KBM-7 (cell line): ENCODE measurements at regions not wholly inside any gene's neighbourhood (a gene's known extent, or its start where the extent isn't known, plus 50 kb on each side); places are given as distances from the start of the nearest gene placed in this dataset.
"Not testable (repeated sequence)": the region's sequence is repeated elsewhere in the genome, so short reads cannot be mapped to it uniquely, and the experiment has no call there.

ENCODE experiments used
- DNase-seq: peaks from one replicate; pipeline ENCODE4 v3.0.0-alpha.2; 2015
- in situ Hi-C: fragments of 300-500 bp; cut with MboI; formaldehyde crosslinking; loops from 2 replicates; pipeline ENCODE4 v1.14.3; 2020; ENCODE audit warnings: low sequenced_read_pairs, low pct_unique_long_range_greater_than_20kb, mixed read lengths

GRCh38 chr12:83954071-83954789, 958.4 kb downstream of the SLC6A15 start:
- no peak for DNase-seq
- in situ Hi-C loops, result no loop called here

DNA sequence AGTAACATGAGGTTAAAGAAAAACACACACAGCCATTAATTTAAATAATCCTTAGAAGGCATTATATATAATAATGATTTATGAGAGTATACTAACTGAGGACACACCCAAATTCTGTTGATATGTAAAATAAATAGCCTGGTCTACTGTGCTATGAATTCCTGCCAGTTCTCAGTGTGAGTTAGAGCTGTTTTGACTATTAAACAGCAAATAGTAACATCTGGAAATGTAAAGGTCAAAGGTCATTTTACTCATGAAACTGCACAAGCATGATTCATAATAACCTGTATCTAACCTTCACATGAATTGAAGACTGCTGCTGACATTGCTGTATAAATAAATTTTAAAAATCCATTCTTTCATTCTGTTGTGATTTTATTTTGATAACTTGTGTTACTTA, 966.7 kb downstream of the SLC6A15 start:
- DNase-seq, result no peak
- in situ Hi-C loops, result no loop called here

DNA sequence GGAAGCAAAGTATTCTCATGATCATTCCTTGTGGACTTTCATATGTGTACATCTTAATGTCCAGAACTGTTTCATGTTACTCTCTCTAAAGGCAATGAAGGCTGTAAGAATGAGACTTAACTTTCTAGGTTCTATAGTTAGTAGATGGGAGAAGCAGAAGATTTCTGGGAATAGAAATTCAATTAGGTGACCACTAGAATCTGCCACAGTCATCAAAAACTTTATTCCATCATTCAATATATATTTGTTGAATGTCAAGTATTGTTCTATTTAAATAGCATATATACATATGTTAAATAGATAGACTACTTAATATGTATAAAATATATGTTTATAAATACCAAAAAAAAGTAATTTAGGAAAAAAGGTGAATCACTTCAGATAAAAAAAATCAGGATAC, 972.9 kb downstream of the SLC6A15 start:
- DNase-seq, result no peak
- in situ Hi-C loops, result no loop called here

GRCh38 chr12:83933615-83934014, 979.0 kb downstream of the SLC6A15 start:
- in situ Hi-C loops, result no loop called here
- DNase-seq, result no peak

DNA sequence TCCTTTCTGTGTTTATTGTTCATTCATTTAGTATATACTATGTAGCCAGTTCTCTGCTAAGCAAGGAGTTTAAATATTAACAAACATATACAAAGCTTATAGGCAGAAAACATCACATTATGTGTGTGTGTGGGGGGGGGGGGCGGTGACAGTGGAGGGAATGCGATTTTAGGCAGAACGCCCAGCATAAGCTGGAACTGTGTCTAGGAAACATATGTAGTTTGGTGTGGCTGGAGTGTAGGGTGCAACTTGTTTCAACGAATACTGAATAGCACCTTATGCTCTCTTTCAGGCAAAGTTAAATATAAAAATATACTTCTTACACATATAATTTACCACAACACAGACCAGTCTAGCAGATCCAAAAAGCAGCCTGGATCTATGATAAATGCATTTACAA, 980.6 kb downstream of the SLC6A15 start:
- in situ Hi-C loops, result no loop called here
- no peak for DNase-seq

GRCh38 chr12:83931451-83931850, 981.1 kb downstream of the SLC6A15 start:
- no peak for DNase-seq
- in situ Hi-C loops, result no loop called here

- in situ Hi-C loops, DNase-seq: not testable (repeated sequence)
These were observed 982.8 kb downstream of the SLC6A15 start for GRCh38 chr12:83929792-83930191.

GRCh38 chr12:83920821-83921547, 991.6 kb downstream of the SLC6A15 start:
- in situ Hi-C loops, result no loop called here
- no peak for DNase-seq

DNA sequence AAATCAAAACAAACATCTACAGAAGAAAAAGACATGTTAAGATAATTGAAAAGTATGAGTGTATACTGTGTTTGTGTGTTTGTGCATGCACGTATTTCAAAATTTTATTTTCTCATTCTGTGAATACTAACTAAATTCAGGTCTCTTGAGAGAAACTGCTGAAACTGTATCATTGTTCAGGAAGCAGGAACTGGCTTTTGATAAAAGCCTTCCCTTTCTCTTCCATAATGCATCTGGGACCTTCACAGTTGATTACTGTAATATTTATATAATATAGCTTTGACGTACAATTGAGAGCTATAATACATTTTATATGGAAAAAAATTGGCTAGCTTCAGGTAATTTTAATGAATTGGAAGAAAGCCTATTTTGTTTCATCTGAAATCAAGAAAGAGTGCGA, 993.5 kb downstream of the SLC6A15 start:
- in situ Hi-C loops, result no loop called here
- DNase-seq, result no peak

- no peak for DNase-seq
- in situ Hi-C loops, result no loop called here
These were observed 1008.4 kb downstream of the SLC6A15 start for GRCh38 chr12:83904175-83904574.

GRCh38 chr12:83896416-83896815, 1016.2 kb downstream of the SLC6A15 start:
- DNase-seq, result no peak
- in situ Hi-C loops, result no loop called here

GRCh38 chr12:83893101-83893500, 1019.5 kb downstream of the SLC6A15 start:
- DNase-seq, result no peak
- in situ Hi-C loops, result no loop called here

- DNase-seq, result no peak
- in situ Hi-C loops, result no loop called here
These were observed 1022.9 kb downstream of the SLC6A15 start for GRCh38 chr12:83889745-83890144.

DNA sequence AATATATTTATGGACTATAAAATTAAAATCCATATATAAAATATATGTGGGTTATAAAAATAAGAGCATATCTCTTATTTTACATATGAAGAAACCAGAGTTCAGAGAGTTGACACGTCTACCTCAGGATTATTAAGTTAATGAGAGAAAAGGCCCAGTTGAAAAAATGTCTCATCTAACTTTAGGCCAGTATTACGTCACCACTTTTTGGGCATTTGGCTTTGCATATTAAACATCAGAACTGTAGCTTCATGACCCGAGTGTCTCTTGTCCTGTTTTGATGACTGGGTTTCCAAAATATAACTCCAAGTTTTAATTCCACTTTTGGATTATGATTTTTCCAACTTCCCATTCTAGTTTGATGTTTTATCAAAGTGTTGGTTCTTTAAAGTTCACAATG, 1026.1 kb downstream of the SLC6A15 start:
- in situ Hi-C loops, result no loop called here

DNA sequence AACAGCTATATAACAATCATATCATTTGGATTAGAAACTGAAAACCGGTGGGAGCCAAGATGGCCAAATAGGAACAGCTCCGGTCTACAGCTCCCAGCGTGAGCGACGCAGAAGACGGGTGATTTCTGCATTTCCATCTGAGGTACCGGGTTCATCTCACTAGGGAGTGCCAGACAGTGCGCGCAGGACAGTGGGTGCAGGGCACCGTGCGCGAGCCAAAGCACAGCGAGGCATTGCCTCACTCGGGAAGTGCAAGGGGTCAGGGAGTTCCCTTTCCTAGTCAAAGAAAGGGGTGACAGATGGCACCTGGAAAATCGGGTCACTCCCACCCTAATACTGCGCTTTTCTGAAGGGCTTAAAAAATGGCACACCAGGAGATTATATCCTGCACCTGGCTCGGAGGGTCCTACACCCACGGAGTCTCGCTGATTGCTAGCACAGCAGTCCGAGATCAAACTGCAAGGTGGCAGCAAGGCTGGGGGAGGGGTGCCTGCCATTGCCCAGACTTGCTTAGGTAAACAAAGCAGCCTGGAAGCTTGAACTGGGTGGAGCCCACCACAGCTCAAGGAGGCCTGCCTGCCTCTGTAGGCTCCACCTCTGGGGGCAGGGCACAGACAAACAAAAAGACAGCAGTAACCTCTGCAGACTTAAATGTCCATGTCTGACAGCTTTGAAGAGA, 1041.5 kb downstream of the SLC6A15 start:
- DNase-seq, in situ Hi-C loops: not testable (repeated sequence)

More for the DNA sequence above, 1026.1 kb downstream of the SLC6A15 start:
- no peak for DNase-seq

- no peak for DNase-seq
- in situ Hi-C loops, result no loop called here
These were observed 1046.1 kb downstream of the SLC6A15 start for GRCh38 chr12:83866477-83866876.

- in situ Hi-C loops, result no loop called here
- no peak for DNase-seq
These were observed 1047.2 kb downstream of the SLC6A15 start for GRCh38 chr12:83865431-83865830.

- in situ Hi-C loops, result no loop called here
- DNase-seq, result no peak
These were observed 1048.5 kb downstream of the SLC6A15 start for GRCh38 chr12:83864054-83864453.

GRCh38 chr12:83859021-83859420, 1053.6 kb downstream of the SLC6A15 start:
- in situ Hi-C loops, result no loop called here
- DNase-seq, result no peak

DNA sequence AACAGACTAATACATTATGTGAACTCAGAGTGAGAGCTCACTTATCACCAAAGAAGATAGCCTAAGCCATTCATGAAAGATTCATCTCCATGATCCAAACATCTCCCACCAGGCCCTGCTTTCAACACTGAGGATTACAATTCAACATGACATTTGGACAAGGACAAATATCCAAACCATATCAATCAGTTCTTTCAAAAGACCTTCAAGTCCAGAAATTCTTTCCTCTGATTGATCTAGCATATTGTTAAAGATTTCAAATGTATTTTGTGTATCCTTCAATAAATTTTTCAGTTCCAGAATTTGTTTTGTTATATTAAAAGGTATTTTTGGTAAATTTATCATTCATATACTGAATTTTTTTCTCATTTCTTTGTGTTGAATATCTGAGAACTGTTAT, 1055.8 kb downstream of the SLC6A15 start:
- in situ Hi-C loops, result no loop called here
- DNase-seq, result no peak
